SK-N-SH (cell line): ENCODE measurements at regions not wholly inside any gene's neighbourhood (a gene's known extent, or its start where the extent isn't known, plus 50 kb on each side); places are given as distances from the start of the nearest gene placed in this dataset.

Source experiments
- CTCF ChIA-PET: fragments of 300-600, 350-600 bp; formaldehyde crosslinking; extraction: SDS; loops from one replicate; lab custom pipeline; 2021; lab: Yijun Ruan, JAX
- POLR2A ChIA-PET: fragments of 350-600 bp; sonication (Branson Sonifier 250); formaldehyde crosslinking; extraction: SDS; loops from one replicate; lab custom pipeline; 2020; ENCODE audit warnings: antibody characterized with exemption, inconsistent platforms; lab: Yijun Ruan, JAX
- DNase-seq: peaks from one replicate; pipeline ENCODE4 v3.0.0; 2012
- H2AFZ ChIP-seq: fragments of 200-600 bp; sonication (generic); 2 replicates; pipeline ENCODE4 v1.8.1; 2016; ENCODE audit warnings: antibody characterized with exemption, mild to moderate bottlenecking, low read depth
- H3F3A ChIP-seq: fragments of 200-600 bp; sonication (generic); replicated peaks from 2 replicates; pipeline ENCODE3; 2016; ENCODE audit warnings: antibody characterized with exemption, mild to moderate bottlenecking; ENCODE audit not compliant: insufficient read depth
- H3K27ac ChIP-seq, 2 experiments: fragments of 200-500 bp in 1 of 2; fragments of 200-600 bp in 1 of 2; sonication (Bioruptor generic) in 1 of 2; sonication (generic), shearing (Covaris generic) in 1 of 2; 2 replicates each; pipeline versions ENCODE4 v1.5.1 to v1.6.1; 2014 to 2016; ENCODE audit warnings: low read depth in 2 of 2, inconsistent platforms in 1 of 2, low read length in 1 of 2, mild to moderate bottlenecking in 1 of 2, mixed read lengths in 1 of 2
- H3K27me3 ChIP-seq: fragments of 200-600 bp; sonication (generic), shearing (Covaris generic); 2 replicates; pipeline ENCODE4 v1.6.1; 2016; ENCODE audit warnings: mixed run types; ENCODE audit not compliant: insufficient read depth
- H3K36me3 ChIP-seq, 2 experiments: fragments of 200-500 bp in 1 of 2; fragments of 200-600 bp in 1 of 2; sonication (Bioruptor generic) in 1 of 2; sonication (generic) in 1 of 2; replicated peaks in 1 of 2; 2 replicates each; pipeline versions ENCODE3 to v1.5.1; 2014 to 2016; ENCODE audit warnings: low read length in 1 of 2, mild to moderate bottlenecking in 1 of 2; ENCODE audit not compliant: insufficient read depth in 2 of 2, control insufficient read depth in 1 of 2
- H3K4me1 ChIP-seq, 2 experiments: fragments of 200-500 bp in 1 of 2; fragments of 200-600 bp in 1 of 2; sonication (Bioruptor generic) in 1 of 2; sonication (generic), shearing (Covaris generic) in 1 of 2; 2 replicates each; pipeline versions ENCODE4 v1.5.1 to v1.6.1; 2014 to 2016; ENCODE audit warnings: low read depth in 1 of 2, low read length in 1 of 2, mixed run types in 1 of 2; ENCODE audit not compliant: insufficient read depth in 2 of 2, control insufficient read depth in 1 of 2
- H3K4me2 ChIP-seq: fragments of 200-600 bp; sonication (generic), shearing (Covaris generic); 2 replicates; pipeline ENCODE4 v1.6.1; 2017; ENCODE audit warnings: mixed run types
- H3K4me3 ChIP-seq, 2 experiments: fragments of 200-500 bp in 1 of 2; fragments of 200-600 bp in 1 of 2; sonication (Bioruptor generic) in 1 of 2; sonication (generic), shearing (Covaris generic) in 1 of 2; 2 replicates each; pipeline versions ENCODE4 v1.5.1 to v1.8.1; 2014 to 2016; ENCODE audit warnings: low read depth in 2 of 2, inconsistent platforms in 1 of 2, low read length in 1 of 2, mild to moderate bottlenecking in 1 of 2, mixed read lengths in 1 of 2, moderate library complexity in 1 of 2
- H3K79me2 ChIP-seq: fragments of 200-600 bp; sonication (generic); 2 replicates; pipeline ENCODE4 v1.8.1; 2017; ENCODE audit warnings: mild to moderate bottlenecking; ENCODE audit not compliant: insufficient read depth
- H3K9ac ChIP-seq: fragments of 200-600 bp; sonication (generic); 2 replicates; pipeline ENCODE4 v1.6.1; 2017; ENCODE audit warnings: mixed run types
- H3K9me2 ChIP-seq: fragments of 200-600 bp; sonication (generic); 2 replicates; pipeline ENCODE4 v1.6.1; 2017; ENCODE audit warnings: mixed run types
- H3K9me3 ChIP-seq: fragments of 200-600 bp; sonication (generic); 2 replicates; pipeline ENCODE4 v1.6.1; 2017; ENCODE audit warnings: mixed run types, mild to moderate bottlenecking, moderate library complexity
- H4K20me1 ChIP-seq: fragments of 200-600 bp; sonication (generic); 2 replicates; pipeline ENCODE4 v1.6.1; 2017; ENCODE audit warnings: mild to moderate bottlenecking, mixed run types; ENCODE audit not compliant: insufficient read depth
- EP300 ChIP-seq, 2 experiments: IDR thresholded peaks; 2 replicates each; pipeline versions ENCODE4 v1.4.0 to v1.6.1; 2012; ENCODE audit warnings: borderline replicate concordance in 1 of 2, low read depth in 1 of 2, low read length in 1 of 2
- FOSL2 ChIP-seq: IDR thresholded peaks from 2 replicates; pipeline ENCODE4 v1.4.0; 2012; ENCODE audit warnings: low read depth, mild to moderate bottlenecking, moderate library complexity, borderline replicate concordance
- JUND ChIP-seq: IDR thresholded peaks from 2 replicates; pipeline ENCODE4 v1.4.0; 2012
- NRF1 ChIP-seq: IDR thresholded peaks from 2 replicates; pipeline ENCODE4 v1.6.1; 2012; ENCODE audit warnings: low read depth, mild to moderate bottlenecking, low read length
- RCOR1 ChIP-seq: fragments of 150-350 bp; IDR thresholded peaks from 2 replicates; pipeline ENCODE4 v1.6.1; 2017; ENCODE audit warnings: antibody characterized with exemption, low read length
- REST ChIP-seq: IDR thresholded peaks from 2 replicates; pipeline ENCODE4 v1.6.1; 2012; ENCODE audit warnings: mild to moderate bottlenecking, low read depth, low read length, moderate library complexity
- SIN3A ChIP-seq: IDR thresholded peaks from 2 replicates; pipeline ENCODE4 v1.6.1; 2012; ENCODE audit warnings: low read depth, mild to moderate bottlenecking, low read length, moderate library complexity, borderline replicate concordance
- SMC3 ChIP-seq: IDR thresholded peaks from 2 replicates; pipeline ENCODE4 v1.6.1; 2012; ENCODE audit warnings: low read depth, low read length, improper control_type of control experiment
- TCF12 ChIP-seq: IDR thresholded peaks from 2 replicates; pipeline ENCODE4 v1.4.0; 2012
- TEAD4 ChIP-seq: IDR thresholded peaks from 2 replicates; pipeline ENCODE4 v1.4.0; 2012; ENCODE audit warnings: mild to moderate bottlenecking, borderline replicate concordance; ENCODE audit not compliant: insufficient read depth
- YY1 ChIP-seq: IDR thresholded peaks from 2 replicates; pipeline ENCODE4 v1.4.0; 2012; ENCODE audit warnings: low read depth, mild to moderate bottlenecking
- WGBS: methylation state at CpG from one replicate; pipeline ENCODE4 v1.1.6; 2017; ENCODE audit warnings: low lambda C conversion rate; 5-methylcytosine and 5-hydroxymethylcytosine counted together
- TF ChIP-seq, protein P1 (sequence below): fragments of 200-600 bp; sonication (generic); IDR thresholded peaks from 2 replicates; pipeline ENCODE4 v1.6.1; 2017; ENCODE audit warnings: antibody characterized with exemption, mild to moderate bottlenecking, moderate library complexity
- TF ChIP-seq, protein P2 (sequence below): fragments of 150-350 bp; IDR thresholded peaks from 2 replicates; pipeline ENCODE4 v1.6.1; 2017; ENCODE audit warnings: antibody characterized with exemption, low read length, low read depth, borderline replicate concordance

- H3K9me2 ChIP-seq = no peaks in the 10 kb centered on the region
- H3K4me1 ChIP-seq = no peaks in the 10 kb centered on the region
- H2AFZ ChIP-seq = no peak overlapping the region
- no peak overlapping the region for H3K9ac ChIP-seq
- no peaks in the 10 kb centered on the region for H3K36me3 ChIP-seq
- no peak overlapping the region for H3K4me3 ChIP-seq
- 32% methylated on average over 5 of the region's 5 CpGs for WGBS
- H3K27ac ChIP-seq = no peak overlapping the region
- H3F3A ChIP-seq = no peaks in the 10 kb centered on the region
- POLR2A ChIA-PET = no interaction called here
- H3K79me2 ChIP-seq = no peaks in the 10 kb centered on the region
- H4K20me1 ChIP-seq = no peaks in the 10 kb centered on the region
- no peak overlapping the region for H3K4me2 ChIP-seq
- no peaks in the 10 kb centered on the region for H3K9me3 ChIP-seq
- no peak for TF ChIP-seq SIN3A
- TF ChIP-seq REST = no peak
- no peak for TF ChIP-seq FOSL2
- TF ChIP-seq NRF1 = no peak
- TF ChIP-seq EP300 (IDR thresholded peaks at IDR 0.05; ENCODE audit: borderline replicate concordance in 1 of 2, low read depth in 1 of 2, low read length in 1 of 2) = no peak
- no peak for TF ChIP-seq SMC3
- TF ChIP-seq, protein P1, sequence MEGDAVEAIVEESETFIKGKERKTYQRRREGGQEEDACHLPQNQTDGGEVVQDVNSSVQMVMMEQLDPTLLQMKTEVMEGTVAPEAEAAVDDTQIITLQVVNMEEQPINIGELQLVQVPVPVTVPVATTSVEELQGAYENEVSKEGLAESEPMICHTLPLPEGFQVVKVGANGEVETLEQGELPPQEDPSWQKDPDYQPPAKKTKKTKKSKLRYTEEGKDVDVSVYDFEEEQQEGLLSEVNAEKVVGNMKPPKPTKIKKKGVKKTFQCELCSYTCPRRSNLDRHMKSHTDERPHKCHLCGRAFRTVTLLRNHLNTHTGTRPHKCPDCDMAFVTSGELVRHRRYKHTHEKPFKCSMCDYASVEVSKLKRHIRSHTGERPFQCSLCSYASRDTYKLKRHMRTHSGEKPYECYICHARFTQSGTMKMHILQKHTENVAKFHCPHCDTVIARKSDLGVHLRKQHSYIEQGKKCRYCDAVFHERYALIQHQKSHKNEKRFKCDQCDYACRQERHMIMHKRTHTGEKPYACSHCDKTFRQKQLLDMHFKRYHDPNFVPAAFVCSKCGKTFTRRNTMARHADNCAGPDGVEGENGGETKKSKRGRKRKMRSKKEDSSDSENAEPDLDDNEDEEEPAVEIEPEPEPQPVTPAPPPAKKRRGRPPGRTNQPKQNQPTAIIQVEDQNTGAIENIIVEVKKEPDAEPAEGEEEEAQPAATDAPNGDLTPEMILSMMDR = no peak
- TF ChIP-seq, all 33 proteins: peak for 0
- no peak for DNase-seq
- CTCF ChIA-PET = no interaction called here
- H3K27me3 ChIP-seq = no peaks in the 10 kb centered on the region
Measured at GRCh38 chr2:78281164-78281563, 744.3 kb upstream of the REG3G start.

GRCh38 chr2:78290581-78291214 lies 734.8 kb upstream of the REG3G start:
- Histone ChIP-seq H3K9ac (no peak overlapping the region), H3K27me3 (no peaks in the 10 kb centered on the region), H2AFZ (no peak overlapping the region), H3K27ac (no peak overlapping the region), H3K9me3 (no peaks in the 10 kb centered on the region), H4K20me1 (no peaks in the 10 kb centered on the region), H3K9me2 (no peaks in the 10 kb centered on the region), H3K79me2 (no peaks in the 10 kb centered on the region), H3K4me2 (no peak overlapping the region), H3K36me3 (no peaks in the 10 kb centered on the region), H3F3A (no peaks in the 10 kb centered on the region), H3K4me3 (no peak overlapping the region), H3K4me1 (no peaks in the 10 kb centered on the region)
- DNase-seq = no peak
- ChIA-PET CTCF (interaction anchor here (0.5 kb wide), 1 partner anchor 74 kb away, joined by 3 read pairs; no protein-coding TSS in a partner anchor), POLR2A (no interaction called here)
- WGBS = 50% methylated on average over 3 of the region's 3 CpGs
- TF ChIP-seq TCF12 = no peak
- TF ChIP-seq YY1 = no peak
- no peak for TF ChIP-seq REST
- no peak for TF ChIP-seq SIN3A
- no peak for TF ChIP-seq RCOR1
- TF ChIP-seq, protein P2, sequence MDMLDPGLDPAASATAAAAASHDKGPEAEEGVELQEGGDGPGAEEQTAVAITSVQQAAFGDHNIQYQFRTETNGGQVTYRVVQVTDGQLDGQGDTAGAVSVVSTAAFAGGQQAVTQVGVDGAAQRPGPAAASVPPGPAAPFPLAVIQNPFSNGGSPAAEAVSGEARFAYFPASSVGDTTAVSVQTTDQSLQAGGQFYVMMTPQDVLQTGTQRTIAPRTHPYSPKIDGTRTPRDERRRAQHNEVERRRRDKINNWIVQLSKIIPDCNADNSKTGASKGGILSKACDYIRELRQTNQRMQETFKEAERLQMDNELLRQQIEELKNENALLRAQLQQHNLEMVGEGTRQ = no peak
- TF ChIP-seq JUND = no peak
- TF ChIP-seq TEAD4 = no peak
- no peak for TF ChIP-seq NRF1
